K562 (cell line): ENCODE measurements at regions not wholly inside any gene's neighbourhood (a gene's known extent, or its start where the extent isn't known, plus 50 kb on each side); places are given as distances from the start of the nearest gene placed in this dataset.

ENCODE experiments used
- ATAC-seq: fragments of 200-7000 bp; cut with Tn5 transposase; 3 replicates; pipeline ENCODE4 v1.9.1; 2020; ENCODE audit warnings: moderate library complexity
- BruUV-seq: library from RNA; stranded (reverse); fragments of 400-500 nt; replicated peaks from 2 replicates; lab custom pipeline; 2021; lab: Mats Ljungman, UMichigan
- CTCF ChIA-PET: fragments of 300-600 bp; formaldehyde crosslinking; extraction: SDS; loops from one replicate; lab custom pipeline; 2021; ENCODE audit warnings: low intra/inter-chr PET ratio; lab: Yijun Ruan, JAX
- POLR2A ChIA-PET: fragments of 300-600, 350-650 bp; sonication (Branson Sonifier 250); formaldehyde crosslinking; extraction: SDS; loops from one replicate; lab custom pipeline; 2021; ENCODE audit warnings: antibody characterized with exemption, inconsistent platforms; lab: Yijun Ruan, JAX
- DNase-seq, 4 experiments: peaks; one replicate each; pipeline versions ENCODE4 v3.0.0 to v3.0.0-alpha.2; 2011 to 2018; ENCODE audit warnings: low spot score in 3 of 4, mixed read lengths in 3 of 4; ENCODE audit errors: extremely low read depth in 1 of 4
- FAIRE-seq: peaks from 2 replicates; lab custom pipeline; 2011; peaks lifted over from hg19 to GRCh38; lab: Jason Lieb, UNC
- H2AFZ ChIP-seq: 2 replicates; pipeline ENCODE4 v1.6.0; 2011; ENCODE audit warnings: low read depth, low read length, control low read depth, inconsistent platforms
- H3K27ac ChIP-seq: fragments of 200-600 bp; 3 replicates; pipeline ENCODE4 v1.8.0; 2011; ENCODE audit warnings: low read depth, mild to moderate bottlenecking, control low read depth, inconsistent platforms, low read length, moderate library complexity, mixed read lengths; ENCODE audit errors: extremely low read depth
- H3K27me3 ChIP-seq, 2 experiments: fragments of 300-600 bp in 1 of 2; 2 replicates in 1 of 2; 3 replicates in 1 of 2; pipeline versions ENCODE4 v1.6.0 to v1.8.0; 2011; ENCODE audit warnings: inconsistent platforms in 2 of 2, low read length in 2 of 2, mild to moderate bottlenecking in 1 of 2, mixed read lengths in 1 of 2, moderate library complexity in 1 of 2; ENCODE audit not compliant: control insufficient read depth in 2 of 2, insufficient read depth in 2 of 2
- H3K36me3 ChIP-seq: fragments of 300-600 bp; 3 replicates; pipeline ENCODE4 v1.8.0; 2011; ENCODE audit warnings: mild to moderate bottlenecking, low read length, inconsistent platforms; ENCODE audit not compliant: control insufficient read depth, insufficient read depth
- H3K4me1 ChIP-seq, 2 experiments: fragments of 200-600 bp in 1 of 2; replicated peaks in 1 of 2; 2 replicates in 1 of 2; 3 replicates in 1 of 2; pipeline versions ENCODE4 v1.5.1 to v1.8.0; 2011; ENCODE audit warnings: inconsistent platforms in 2 of 2, low read length in 2 of 2, mild to moderate bottlenecking in 1 of 2, mixed read lengths in 1 of 2, moderate library complexity in 1 of 2; ENCODE audit not compliant: control insufficient read depth in 2 of 2, insufficient read depth in 2 of 2
- H3K4me2 ChIP-seq: 2 replicates; pipeline ENCODE4 v1.6.1; 2011; ENCODE audit warnings: low read length, control low read depth, inconsistent platforms, mixed read lengths; ENCODE audit not compliant: insufficient read depth
- H3K4me3 ChIP-seq: fragments of 200-600 bp; sonication (generic), shearing (Covaris generic); 2 replicates; pipeline ENCODE4 v1.5.1; 2016; ENCODE audit warnings: control low read depth, inconsistent platforms
- H3K79me2 ChIP-seq: fragments of 200-600 bp; 3 replicates; pipeline ENCODE4 v1.8.0; 2011; ENCODE audit warnings: low read length, inconsistent platforms; ENCODE audit not compliant: control insufficient read depth, insufficient read depth
- H3K9ac ChIP-seq, 2 experiments: 2 replicates each; pipeline versions ENCODE4 v1.6.0 to v1.6.1; 2011; ENCODE audit warnings: low read depth in 2 of 2, low read length in 2 of 2, control low read depth in 1 of 2, inconsistent platforms in 1 of 2, mild to moderate bottlenecking in 1 of 2, mixed read lengths in 1 of 2; ENCODE audit not compliant: insufficient read depth in 1 of 2
- H3K9me1 ChIP-seq: one replicate; pipeline ENCODE4 v1.6.0; 2011; ENCODE audit warnings: inconsistent platforms, mild to moderate bottlenecking, low read length, moderate library complexity; ENCODE audit not compliant: control insufficient read depth, insufficient read depth
- H3K9me3 ChIP-seq: replicated peaks from 2 replicates; pipeline ENCODE4 v1.5.1; 2011; ENCODE audit warnings: low read depth, low read length, inconsistent platforms; ENCODE audit not compliant: control insufficient read depth, insufficient read depth
- H4K20me1 ChIP-seq: replicated peaks from 2 replicates; pipeline ENCODE4 v1.6.1; 2011; ENCODE audit warnings: low read length, inconsistent platforms, mixed read lengths; ENCODE audit not compliant: control insufficient read depth, insufficient read depth
- BRCA1 ChIP-seq, 2 experiments: fragments of 450-650 bp in 1 of 2; sonication (generic) in 1 of 2; formaldehyde crosslinking in 1 of 2; IDR thresholded peaks; 2 replicates each; pipeline versions ENCODE4 v1.5.0 to v1.6.1; 2017 to 2020; ENCODE audit warnings: mild to moderate bottlenecking in 1 of 2, missing genetic modification reagents in 1 of 2
- CHD4 ChIP-seq: fragments of 200-600 bp; sonication (generic); IDR thresholded peaks from 3 replicates; pipeline ENCODE4 v1.6.1; 2012; ENCODE audit warnings: low read depth, mild to moderate bottlenecking, mixed read lengths, low read length, inconsistent platforms; ENCODE audit not compliant: insufficient read depth, insufficient replicate concordance, poor library complexity, severe bottlenecking
- DIDO1 ChIP-seq: fragments of 450-650 bp; IDR thresholded peaks from 2 replicates; pipeline ENCODE4 v1.6.1; 2016; ENCODE audit warnings: low read depth, missing biosample characterization, missing genetic modification characterization
- FOS ChIP-seq: IDR thresholded peaks from 3 replicates; pipeline ENCODE4 v1.6.1; 2011; ENCODE audit not compliant: insufficient read length; ENCODE audit errors: extremely low read depth
- FUS ChIP-seq: fragments of 200-400 bp; formaldehyde crosslinking; optimal IDR thresholded peaks from 2 replicates; pipeline ENCODE3; 2017; ENCODE audit warnings: low read depth, low read length
- HMGN3 ChIP-seq: IDR thresholded peaks from 2 replicates; pipeline ENCODE4 v1.6.1; 2011; ENCODE audit warnings: borderline replicate concordance, low read depth, mild to moderate bottlenecking, mixed read lengths, low read length; ENCODE audit not compliant: insufficient read length; ENCODE audit errors: extremely low read depth
- KLF13 ChIP-seq: fragments of 450-650 bp; IDR thresholded peaks from 2 replicates; pipeline ENCODE4 v1.6.1; 2016; ENCODE audit warnings: missing genetic modification characterization, low read depth, mild to moderate bottlenecking, missing compliant biosample characterization, moderate library complexity, borderline replicate concordance
- POLR3A ChIP-seq: IDR thresholded peaks from 2 replicates; pipeline ENCODE4 v1.6.1; 2011; ENCODE audit warnings: borderline replicate concordance, mild to moderate bottlenecking, moderate library complexity; ENCODE audit not compliant: insufficient read length, insufficient read depth; ENCODE audit errors: extremely low read depth
- PTTG1 ChIP-seq: fragments of 450-650 bp; IDR thresholded peaks from 2 replicates; pipeline ENCODE4 v1.6.1; 2016; ENCODE audit warnings: low read depth, mild to moderate bottlenecking, missing genetic modification characterization, missing compliant biosample characterization
- STAT5A ChIP-seq: IDR thresholded peaks from 2 replicates; pipeline ENCODE4 v1.6.1; 2012; ENCODE audit warnings: low read length, inconsistent platforms, borderline replicate concordance
- TRIM25 ChIP-seq: fragments of 450-650 bp; IDR thresholded peaks from 2 replicates; pipeline ENCODE4 v1.7.0; 2016; ENCODE audit warnings: borderline replicate concordance
- ZBED1 ChIP-seq: IDR thresholded peaks from 2 replicates; pipeline ENCODE4 v1.6.1; 2014
- ZNF175 ChIP-seq: fragments of 200-800 bp; sonication (Bioruptor generic); IDR thresholded peaks from 2 replicates; pipeline ENCODE4 v1.6.1; 2016; ENCODE audit warnings: low read depth, mild to moderate bottlenecking, missing genetic modification characterization, missing compliant biosample characterization
- ZNF232 ChIP-seq: sonication (generic); formaldehyde crosslinking; IDR thresholded peaks from 2 replicates; pipeline ENCODE4 v1.8.0; 2022; ENCODE audit warnings: mild to moderate bottlenecking, missing genetic modification reagents
- ZNF316 ChIP-seq: fragments of 450-650 bp; IDR thresholded peaks from 2 replicates; pipeline ENCODE4 v1.6.1; 2016
- ZNF507 ChIP-seq: conservative IDR thresholded peaks from 2 replicates; pipeline ENCODE4 v1.6.1; 2017; ENCODE audit warnings: missing genetic modification characterization, missing compliant biosample characterization
- WGBS: fragments of 100-300 bp; shearing (Covaris generic); methylation state at CpG from one replicate; pipeline ENCODE4 v1.1.6; 2016; ENCODE audit warnings: low coverage, mixed read lengths; ENCODE audit not compliant: insufficient coverage; ENCODE audit errors: missing lambda C conversion rate; 5-methylcytosine and 5-hydroxymethylcytosine counted together
- in situ Hi-C: fragments of 300-500 bp; cut with MboI; formaldehyde crosslinking; loops from 4 replicates; pipeline ENCODE4 v1.15.0; 2018; ENCODE audit warnings: inconsistent platforms, mixed read lengths
- intact Hi-C: fragments of 100-400 bp; cut with micrococcal nuclease; formaldehyde crosslinking; loops from 2 replicates; pipeline ENCODE4 v1.14.2; 2022

GRCh38 chr7:117949232-117949631 is 76.0 kb upstream of the CTTNBP2 start:
- Histone ChIP-seq H3K36me3 (no peaks in the 10 kb centered on the region), H3K4me3 (no peak overlapping the region), H3K9me3 (no peaks in the 10 kb centered on the region), H3K4me1 (no peaks in the 10 kb centered on the region), H3K27me3 (no peaks in the 10 kb centered on the region), H2AFZ (no peak overlapping the region), H3K27ac (no peak overlapping the region), H3K79me2 (no peaks in the 10 kb centered on the region), H4K20me1 (no peaks in the 10 kb centered on the region), H3K9ac (no peak overlapping the region), H3K4me2 (no peak overlapping the region), H3K9me1 (no peaks in the 10 kb centered on the region)
- BruUV-seq = no TSS peak
- 0% methylated on average over 1 of the region's 1 CpG for WGBS
- no peak for FAIRE-seq
- CTCF ChIA-PET = no interaction called here
- ATAC-seq = peak; percentile 71
- DNase-seq = no peak
- POLR2A ChIA-PET = interaction anchor here (1.0 kb wide), 1 partner anchor 10 kb away, joined by 3 read pairs; no protein-coding TSS in a partner anchor
- intact Hi-C loops = no loop called here
- in situ Hi-C loops = no loop called here
- TF ChIP-seq FUS (no peak), ZBED1 (no peak), HMGN3 (no peak), STAT5A (no peak), POLR3A (no peak), ZNF232 (CRISPR knock-in tag) (no peak), ZNF507 (tag) (no peak), ZNF175 (CRISPR knock-in tag) (no peak), PTTG1 (tag) (no peak), KLF13 (tag) (no peak), TRIM25 (no peak), BRCA1 (IDR thresholded peaks at IDR 0.05) (no peak), BRCA1 (CRISPR knock-in tag; IDR thresholded peaks at IDR 0.05) (no peak), CHD4 (no peak), ZNF316 (no peak), DIDO1 (tag) (no peak), FOS (no peak)
